ENCODE measurements at regions not wholly inside any gene's neighbourhood (a gene's known extent, or its start where the extent isn't known, plus 50 kb on each side); places are given as distances from the start of the nearest gene placed in this dataset.

- TF ChIP-seq POLR2AphosphoS5 (IDR thresholded peaks at IDR 0.05; ENCODE audit: borderline replicate concordance, low read depth, low read length) (no peak), EZH2 (IDR thresholded peaks at IDR 0.05) (no peak)
Measured at GRCh38 chrX:98371994-98372393, 1488.3 kb downstream of the RPA4 start.
